NT2/D1 (cell line): ENCODE measurements at regions not wholly inside any gene's neighbourhood (a gene's known extent, or its start where the extent isn't known, plus 50 kb on each side); places are given as distances from the start of the nearest gene placed in this dataset.

Experiments
- SUZ12 ChIP-seq: IDR thresholded peaks from 2 replicates; pipeline ENCODE4 v1.6.1; 2011; ENCODE audit not compliant: insufficient read length, insufficient read depth; ENCODE audit errors: extremely low read depth
- YY1 ChIP-seq: IDR thresholded peaks from 2 replicates; pipeline ENCODE4 v1.6.1; 2011; ENCODE audit not compliant: insufficient read length, insufficient read depth
- ZNF274 ChIP-seq: IDR thresholded peaks from 2 replicates; pipeline ENCODE4 v1.6.1; 2011; ENCODE audit warnings: mild to moderate bottlenecking, low read depth, low read length

GRCh38 chr3:166013073-166013679 lies 176.0 kb upstream of the BCHE start:
- TF ChIP-seq SUZ12 = no peak
- no peak for TF ChIP-seq YY1
- no peak for TF ChIP-seq ZNF274
